ENCODE measurements at regions not wholly inside any gene's neighbourhood (a gene's known extent, or its start where the extent isn't known, plus 50 kb on each side); places are given as distances from the start of the nearest gene placed in this dataset.

- TF ChIP-seq SIN3A (conservative IDR thresholded peaks at IDR 0.05 in 1 of 2, IDR thresholded peaks at IDR 0.05 in 1 of 2; ENCODE audit: low read depth in 1 of 2, low read length in 2 of 2), result no peak
- no peak for TF ChIP-seq ZNF274 (IDR thresholded peaks at IDR 0.05; ENCODE audit: borderline replicate concordance, extremely low read depth, low read length)
- no peak for TF ChIP-seq HDAC2 (IDR thresholded peaks at IDR 0.05; ENCODE audit: borderline replicate concordance in 1 of 2, low read depth in 2 of 2, low read length in 2 of 2)
- TF ChIP-seq KDM5A (IDR thresholded peaks at IDR 0.05; ENCODE audit: low read length), result no peak
Measured at GRCh38 chr12:107553211-107553765, 132.3 kb upstream of the PWP1 start (continued).

Data from H1 (cell line).